ENCODE measurements at regions not wholly inside any gene's neighbourhood (a gene's known extent, or its start where the extent isn't known, plus 50 kb on each side); places are given as distances from the start of the nearest gene placed in this dataset.

GRCh38 chr2:182543741-182544525 lies 117.1 kb upstream of the PDE1A start:
- no peak for TF ChIP-seq POLR2AphosphoS5 (IDR thresholded peaks at IDR 0.05)
- no peak for TF ChIP-seq RAD21 (conservative IDR thresholded peaks at IDR 0.05)
- no peak for TF ChIP-seq MXI1 (conservative IDR thresholded peaks at IDR 0.05; ENCODE audit: poor library complexity, severe bottlenecking)
- no peak for TF ChIP-seq SMC3 (conservative IDR thresholded peaks at IDR 0.05; ENCODE audit: poor library complexity)
- no peaks in the 10 kb centered on the region for H3K9me2 ChIP-seq (ENCODE audit: insufficient read depth, low read length)
- no peaks in the 10 kb centered on the region for H3F3A ChIP-seq (ENCODE audit: insufficient read depth, low read length, poor library complexity, severe bottlenecking)
- H3K4me3 ChIP-seq (ENCODE audit: low read length), result no peak overlapping the region
- no peaks in the 10 kb centered on the region for H3K79me2 ChIP-seq (replicated peaks; ENCODE audit: insufficient read depth, low read length)
- H3K27me3 ChIP-seq (ENCODE audit: insufficient read depth, low read depth, low read length), result no peaks in the 10 kb centered on the region
- no peak overlapping the region for H3K4me2 ChIP-seq (ENCODE audit: low read length)
- no peak overlapping the region for H3K9ac ChIP-seq (ENCODE audit: low read length)
- H3K9me3 ChIP-seq (ENCODE audit: low read length), result no peaks in the 10 kb centered on the region
- no peak overlapping the region for H3K27ac ChIP-seq (ENCODE audit: low read length)
- H4K20me1 ChIP-seq (ENCODE audit: insufficient read depth), result no peaks in the 10 kb centered on the region
- H2AFZ ChIP-seq (ENCODE audit: low read depth, low read length), result no peak overlapping the region
- H3K36me3 ChIP-seq (ENCODE audit: insufficient read depth, low read length), result no peaks in the 10 kb centered on the region

GRCh38 chr2:182545420-182546167 lies 118.8 kb upstream of the PDE1A start:
- Histone ChIP-seq H3K9ac (ENCODE audit: low read length) (no peak overlapping the region), H3K27me3 (ENCODE audit: insufficient read depth, low read depth, low read length) (no peaks in the 10 kb centered on the region), H3K4me2 (ENCODE audit: low read length) (no peak overlapping the region), H3K36me3 (ENCODE audit: insufficient read depth, low read length) (no peaks in the 10 kb centered on the region), H4K20me1 (ENCODE audit: insufficient read depth) (no peaks in the 10 kb centered on the region), H3K4me3 (ENCODE audit: low read length) (no peak overlapping the region), H3K27ac (ENCODE audit: low read length) (no peak overlapping the region), H2AFZ (ENCODE audit: low read depth, low read length) (no peak overlapping the region), H3K79me2 (replicated peaks; ENCODE audit: insufficient read depth, low read length) (no peaks in the 10 kb centered on the region), H3K9me2 (ENCODE audit: insufficient read depth, low read length) (no peaks in the 10 kb centered on the region), H3F3A (ENCODE audit: insufficient read depth, low read length, poor library complexity, severe bottlenecking) (no peaks in the 10 kb centered on the region), H3K9me3 (ENCODE audit: low read length) (no peaks in the 10 kb centered on the region)
- TF ChIP-seq MXI1 (conservative IDR thresholded peaks at IDR 0.05; ENCODE audit: poor library complexity, severe bottlenecking) (no peak), EZH2 (IDR thresholded peaks at IDR 0.05; ENCODE audit: borderline replicate concordance, insufficient read depth, low read length, poor library complexity, severe bottlenecking) (no peak), EP300 (conservative IDR thresholded peaks at IDR 0.05; ENCODE audit: poor library complexity, severe bottlenecking) (no peak), CTCF (IDR thresholded peaks at IDR 0.05; ENCODE audit: poor library complexity, severe bottlenecking) (no peak), SMC3 (conservative IDR thresholded peaks at IDR 0.05; ENCODE audit: poor library complexity) (no peak), POLR2AphosphoS5 (IDR thresholded peaks at IDR 0.05) (no peak), TAF1 (IDR thresholded peaks at IDR 0.05; ENCODE audit: low read depth) (no peak), RAD21 (conservative IDR thresholded peaks at IDR 0.05) (no peak)
- TF ChIP-seq, protein P1, sequence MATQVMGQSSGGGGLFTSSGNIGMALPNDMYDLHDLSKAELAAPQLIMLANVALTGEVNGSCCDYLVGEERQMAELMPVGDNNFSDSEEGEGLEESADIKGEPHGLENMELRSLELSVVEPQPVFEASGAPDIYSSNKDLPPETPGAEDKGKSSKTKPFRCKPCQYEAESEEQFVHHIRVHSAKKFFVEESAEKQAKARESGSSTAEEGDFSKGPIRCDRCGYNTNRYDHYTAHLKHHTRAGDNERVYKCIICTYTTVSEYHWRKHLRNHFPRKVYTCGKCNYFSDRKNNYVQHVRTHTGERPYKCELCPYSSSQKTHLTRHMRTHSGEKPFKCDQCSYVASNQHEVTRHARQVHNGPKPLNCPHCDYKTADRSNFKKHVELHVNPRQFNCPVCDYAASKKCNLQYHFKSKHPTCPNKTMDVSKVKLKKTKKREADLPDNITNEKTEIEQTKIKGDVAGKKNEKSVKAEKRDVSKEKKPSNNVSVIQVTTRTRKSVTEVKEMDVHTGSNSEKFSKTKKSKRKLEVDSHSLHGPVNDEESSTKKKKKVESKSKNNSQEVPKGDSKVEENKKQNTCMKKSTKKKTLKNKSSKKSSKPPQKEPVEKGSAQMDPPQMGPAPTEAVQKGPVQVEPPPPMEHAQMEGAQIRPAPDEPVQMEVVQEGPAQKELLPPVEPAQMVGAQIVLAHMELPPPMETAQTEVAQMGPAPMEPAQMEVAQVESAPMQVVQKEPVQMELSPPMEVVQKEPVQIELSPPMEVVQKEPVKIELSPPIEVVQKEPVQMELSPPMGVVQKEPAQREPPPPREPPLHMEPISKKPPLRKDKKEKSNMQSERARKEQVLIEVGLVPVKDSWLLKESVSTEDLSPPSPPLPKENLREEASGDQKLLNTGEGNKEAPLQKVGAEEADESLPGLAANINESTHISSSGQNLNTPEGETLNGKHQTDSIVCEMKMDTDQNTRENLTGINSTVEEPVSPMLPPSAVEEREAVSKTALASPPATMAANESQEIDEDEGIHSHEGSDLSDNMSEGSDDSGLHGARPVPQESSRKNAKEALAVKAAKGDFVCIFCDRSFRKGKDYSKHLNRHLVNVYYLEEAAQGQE (IDR thresholded peaks at IDR 0.05; ENCODE audit: borderline replicate concordance), result no peak

All from neural cell (in vitro differentiated cells).